Body of pancreas (tissue), 4 donors: ENCODE measurements at regions not wholly inside any gene's neighbourhood (a gene's known extent, or its start where the extent isn't known, plus 50 kb on each side); places are given as distances from the start of the nearest gene placed in this dataset.

Experiments used
- ATAC-seq: fragments of 150-250 bp; one replicate; pipeline ENCODE4 v1.9.1; 2016
- DNase-seq, 4 donors: peaks; one replicate each; pipeline ENCODE4 v3.0.0-alpha.2; 2019
- H3K27ac ChIP-seq, 4 donors: fragments of 200-600 bp; sonication (generic); 1 replicate in 3 of 4; 2 replicates in 1 of 4; pipeline versions ENCODE4 v1.5.1 to v1.6.1; 2016 to 2019; ENCODE audit warnings: mild to moderate bottlenecking in 1 of 4, mixed read lengths in 1 of 4, moderate library complexity in 1 of 4
- H3K27me3 ChIP-seq, 2 donors: fragments of 200-600 bp; sonication (generic); one replicate each; pipeline ENCODE4 v1.6.0; 2016; ENCODE audit warnings: mild to moderate bottlenecking in 1 of 2
- H3K36me3 ChIP-seq, 2 donors: fragments of 200-600 bp; sonication (generic); replicated peaks in 1 of 2; 2 replicates each; pipeline ENCODE4 v1.5.1; 2016; ENCODE audit warnings: low read depth in 2 of 2; ENCODE audit not compliant: insufficient read depth in 1 of 2
- H3K4me1 ChIP-seq: fragments of 200-600 bp; sonication (generic); one replicate; pipeline ENCODE4 v1.6.0; 2016
- H3K4me3 ChIP-seq, 2 donors: fragments of 200-600 bp; sonication (generic); 1 replicate in 1 of 2; 2 replicates in 1 of 2; pipeline ENCODE4 v1.5.1; 2016 to 2019
- H3K9me3 ChIP-seq, 3 donors: fragments of 200-600 bp; sonication (generic); 1 replicate in 2 of 3; 2 replicates in 1 of 3; pipeline ENCODE4 v1.5.1; 2016
- CTCF ChIP-seq, 7 experiments: fragments of 450-650 bp in 4 of 7; fragments of 200-600 bp in 3 of 7; sonication (generic) in 3 of 7; IDR thresholded peaks; one replicate each; pipeline ENCODE4 v1.5.1; 2016 to 2019; ENCODE audit warnings: antibody characterized with exemption in 7 of 7
- POLR2A ChIP-seq, 3 donors: fragments of 450-650 bp; IDR thresholded peaks; one replicate each; pipeline ENCODE4 v1.6.1; 2016; ENCODE audit warnings: antibody characterized with exemption in 3 of 3, mild to moderate bottlenecking in 2 of 3
- WGBS, 2 donors: methylation state at CpG; one replicate each; pipeline ENCODE4 v1.1.5; 2017; 5-methylcytosine and 5-hydroxymethylcytosine counted together
- intact Hi-C: fragments of 100-400 bp; cut with DNase I; formaldehyde crosslinking; loops from one replicate; pipeline ENCODE4 v1.15.1; 2023

GRCh38 chr16:73161977-73162376 lies 114.0 kb upstream of the ZFHX3 start:
- no peaks in the 10 kb centered on the region for H3K36me3 ChIP-seq
- ATAC-seq (no peak), DNase-seq (no peak)
- H3K4me1 ChIP-seq: no peaks in the 10 kb centered on the region
- no peaks in the 10 kb centered on the region for H3K27me3 ChIP-seq
- H3K4me3 ChIP-seq: no peak overlapping the region
- 82 to 91% methylated on average over 4 of the region's 4 CpGs for WGBS, 2 donors
- no peaks in the 10 kb centered on the region for H3K9me3 ChIP-seq
- no peak overlapping the region for H3K27ac ChIP-seq
- TF ChIP-seq POLR2A (IDR thresholded peaks at IDR 0.05): no peak
- no peak for TF ChIP-seq CTCF (IDR thresholded peaks at IDR 0.05)
- intact Hi-C loops: no loop called here

GRCh38 chr16:73159296-73159695 lies 111.4 kb upstream of the ZFHX3 start:
- WGBS, 2 donors: 79 to 86% methylated on average over 5 of the region's 5 CpGs
- no peak for ATAC-seq
- TF ChIP-seq POLR2A (IDR thresholded peaks at IDR 0.05): no peak
- TF ChIP-seq CTCF (IDR thresholded peaks at IDR 0.05): no peak
- intact Hi-C loops: loop anchor here (10.0 kb wide), 1 partner anchor 84 kb away; no protein-coding TSS in a partner anchor
- Histone ChIP-seq H3K36me3 (no peaks in the 10 kb centered on the region), H3K9me3 (no peaks in the 10 kb centered on the region), H3K27me3 (no peaks in the 10 kb centered on the region), H3K4me3 (no peak overlapping the region), H3K4me1 (no peaks in the 10 kb centered on the region), H3K27ac (no peak overlapping the region)
- DNase-seq: no peak

GRCh38 chr16:73157861-73158260 lies 109.9 kb upstream of the ZFHX3 start:
- 65 to 86% methylated on average over 3 of the region's 3 CpGs for WGBS, 2 donors
- DNase-seq (no peak), ATAC-seq (no peak)
- H3K4me3 ChIP-seq: no peak overlapping the region
- H3K27ac ChIP-seq: no peak overlapping the region
- no peaks in the 10 kb centered on the region for H3K27me3 ChIP-seq
- TF ChIP-seq CTCF (IDR thresholded peaks at IDR 0.05): no peak
- TF ChIP-seq POLR2A (IDR thresholded peaks at IDR 0.05): no peak
- H3K4me1 ChIP-seq: no peaks in the 10 kb centered on the region
- no peaks in the 10 kb centered on the region for H3K9me3 ChIP-seq
- no peaks in the 10 kb centered on the region for H3K36me3 ChIP-seq
- intact Hi-C loops: loop anchor here (10.0 kb wide), 1 partner anchor 83 kb away; no protein-coding TSS in a partner anchor

- no peak for ATAC-seq
- H3K9me3 ChIP-seq: no peaks in the 10 kb centered on the region
- peak in 1 of 4 donors; percentile 71 for DNase-seq
- H3K4me3 ChIP-seq: no peak overlapping the region
- H3K36me3 ChIP-seq: no peaks in the 10 kb centered on the region
- TF ChIP-seq POLR2A (IDR thresholded peaks at IDR 0.05) (peak in 1 of 3 donors; percentile 32), CTCF (IDR thresholded peaks at IDR 0.05) (no peak)
- H3K27ac ChIP-seq: peak overlapping the region in 1 of 4 donors; percentile 65
- intact Hi-C loops: loop anchor here (10.0 kb wide), 1 partner anchor 79 kb away; no protein-coding TSS in a partner anchor
- WGBS, 2 donors: 69 to 87% methylated on average over 10 of the region's 10 CpGs
- H3K27me3 ChIP-seq: no peaks in the 10 kb centered on the region
- H3K4me1 ChIP-seq: no peaks in the 10 kb centered on the region
Observed at GRCh38 chr16:73154063-73154870, 106.3 kb upstream of the ZFHX3 start.
